Osteocyte (in vitro differentiated cells): ENCODE measurements at regions not wholly inside any gene's neighbourhood (a gene's known extent, or its start where the extent isn't known, plus 50 kb on each side); places are given as distances from the start of the nearest gene placed in this dataset.

Source experiments
- DNase-seq: peaks from one replicate; pipeline ENCODE4 v3.0.0; 2021; ENCODE audit warnings: mixed read lengths; ENCODE audit not compliant: unreplicated experiment; ENCODE audit errors: extremely low spot score
- H3K27ac Mint-ChIP-seq: one replicate; pipeline ENCODE4 v1.8.0; 2021; ENCODE audit warnings: mild to moderate bottlenecking, mixed read lengths; ENCODE audit not compliant: unreplicated experiment
- H3K27me3 Mint-ChIP-seq: one replicate; pipeline ENCODE4 v1.8.0; 2021; ENCODE audit warnings: mixed read lengths; ENCODE audit not compliant: unreplicated experiment
- H3K36me3 Mint-ChIP-seq: one replicate; pipeline ENCODE4 v1.8.0; 2021; ENCODE audit warnings: mixed read lengths; ENCODE audit not compliant: unreplicated experiment
- H3K4me1 Mint-ChIP-seq: one replicate; pipeline ENCODE4 v1.8.0; 2021; ENCODE audit warnings: mixed read lengths; ENCODE audit not compliant: unreplicated experiment
- H3K4me3 Mint-ChIP-seq: one replicate; pipeline ENCODE4 v1.8.0; 2021; ENCODE audit warnings: mild to moderate bottlenecking, moderate library complexity, mixed read lengths; ENCODE audit not compliant: unreplicated experiment
- H3K9me3 Mint-ChIP-seq: one replicate; pipeline ENCODE4 v1.8.0; 2021; ENCODE audit warnings: mixed read lengths; ENCODE audit not compliant: unreplicated experiment
- TF ChIP-seq, protein P1 (sequence below): fragments of 200-600 bp; sonication (generic); IDR thresholded peaks from 2 replicates; pipeline ENCODE4 v1.5.0; 2021; ENCODE audit warnings: antibody characterized with exemption, mild to moderate bottlenecking, moderate library complexity

- Mint-ChIP-seq H3K9me3 (peaks cover 5% of the 10 kb centered on the region), H3K27me3 (no peaks in the 10 kb centered on the region), H3K4me3 (no peak overlapping the region), H3K4me1 (no peaks in the 10 kb centered on the region), H3K27ac (no peak overlapping the region), H3K36me3 (no peaks in the 10 kb centered on the region)
- TF ChIP-seq, protein P1, sequence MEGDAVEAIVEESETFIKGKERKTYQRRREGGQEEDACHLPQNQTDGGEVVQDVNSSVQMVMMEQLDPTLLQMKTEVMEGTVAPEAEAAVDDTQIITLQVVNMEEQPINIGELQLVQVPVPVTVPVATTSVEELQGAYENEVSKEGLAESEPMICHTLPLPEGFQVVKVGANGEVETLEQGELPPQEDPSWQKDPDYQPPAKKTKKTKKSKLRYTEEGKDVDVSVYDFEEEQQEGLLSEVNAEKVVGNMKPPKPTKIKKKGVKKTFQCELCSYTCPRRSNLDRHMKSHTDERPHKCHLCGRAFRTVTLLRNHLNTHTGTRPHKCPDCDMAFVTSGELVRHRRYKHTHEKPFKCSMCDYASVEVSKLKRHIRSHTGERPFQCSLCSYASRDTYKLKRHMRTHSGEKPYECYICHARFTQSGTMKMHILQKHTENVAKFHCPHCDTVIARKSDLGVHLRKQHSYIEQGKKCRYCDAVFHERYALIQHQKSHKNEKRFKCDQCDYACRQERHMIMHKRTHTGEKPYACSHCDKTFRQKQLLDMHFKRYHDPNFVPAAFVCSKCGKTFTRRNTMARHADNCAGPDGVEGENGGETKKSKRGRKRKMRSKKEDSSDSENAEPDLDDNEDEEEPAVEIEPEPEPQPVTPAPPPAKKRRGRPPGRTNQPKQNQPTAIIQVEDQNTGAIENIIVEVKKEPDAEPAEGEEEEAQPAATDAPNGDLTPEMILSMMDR = no peak
- no peak for DNase-seq
Observed at GRCh38 chr14:49058511-49058910, 527.7 kb downstream of the RPS29 start.

DNA sequence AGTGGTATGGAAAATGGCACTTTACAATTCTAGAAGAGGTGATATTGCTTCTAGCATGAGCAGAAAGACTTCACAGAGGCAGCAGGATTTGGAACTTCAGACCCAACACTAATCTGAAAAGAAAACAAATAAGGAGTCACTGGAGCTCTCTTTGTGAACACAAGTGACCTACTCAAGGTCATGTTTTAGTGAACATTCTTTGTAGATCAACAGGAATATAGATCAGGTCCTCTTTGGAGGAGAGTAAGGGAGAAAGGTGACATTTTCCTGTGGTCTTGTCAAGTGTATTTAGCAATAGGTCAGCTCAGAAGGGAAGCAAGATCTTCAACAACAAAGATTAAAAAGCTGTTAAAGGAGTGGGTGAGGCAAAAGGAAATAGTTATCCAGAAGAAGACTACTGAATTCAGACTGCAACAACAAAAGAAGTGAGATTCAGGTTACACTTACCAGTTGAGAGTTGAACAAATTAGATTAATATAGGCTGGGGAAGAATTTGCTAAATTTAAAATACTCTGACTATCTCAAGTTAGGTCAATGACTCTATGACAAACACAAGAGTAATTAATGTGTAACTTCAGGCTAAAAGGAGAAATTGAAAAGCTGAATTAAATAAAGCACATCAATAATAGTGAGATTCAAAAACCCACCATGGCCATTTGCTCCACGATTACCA lies 528.2 kb downstream of the RPS29 start:
- peaks cover 2% of the 10 kb centered on the region for H3K9me3 Mint-ChIP-seq
- H3K27me3 Mint-ChIP-seq = no peaks in the 10 kb centered on the region
- TF ChIP-seq, protein P1 = no peak
- no peak for DNase-seq
- no peaks in the 10 kb centered on the region for H3K4me1 Mint-ChIP-seq
- no peaks in the 10 kb centered on the region for H3K36me3 Mint-ChIP-seq
- no peak overlapping the region for H3K27ac Mint-ChIP-seq
- no peak overlapping the region for H3K4me3 Mint-ChIP-seq

DNA sequence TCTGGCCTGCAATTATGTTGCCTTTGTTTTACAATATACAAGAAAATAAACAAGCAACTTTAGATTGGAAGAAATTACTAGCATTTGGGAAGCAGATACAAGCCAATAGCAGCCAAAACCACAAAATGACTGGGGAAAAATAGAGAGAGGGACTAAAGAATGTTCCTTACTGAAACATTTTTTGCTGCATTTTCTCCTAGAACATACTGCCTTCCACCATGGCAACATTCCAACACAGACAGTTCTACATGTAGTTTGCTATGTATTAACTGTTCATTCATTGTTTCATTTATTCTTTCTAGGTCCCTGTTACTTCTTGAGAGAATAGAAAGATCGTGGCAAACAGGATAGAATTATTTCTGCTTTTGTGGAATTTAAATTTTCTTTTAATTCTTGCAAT lies 530.2 kb downstream of the RPS29 start:
- H3K27ac Mint-ChIP-seq = no peak overlapping the region
- no peaks in the 10 kb centered on the region for H3K36me3 Mint-ChIP-seq
- no peaks in the 10 kb centered on the region for H3K9me3 Mint-ChIP-seq
- no peaks in the 10 kb centered on the region for H3K27me3 Mint-ChIP-seq
- no peak for DNase-seq
- H3K4me3 Mint-ChIP-seq = no peak overlapping the region
- TF ChIP-seq, protein P1 = no peak
- H3K4me1 Mint-ChIP-seq = no peaks in the 10 kb centered on the region

GRCh38 chr14:49052521-49052920 lies 533.7 kb downstream of the RPS29 start:
- Mint-ChIP-seq H3K4me1 (no peaks in the 10 kb centered on the region), H3K4me3 (no peak overlapping the region), H3K27me3 (no peaks in the 10 kb centered on the region), H3K36me3 (no peaks in the 10 kb centered on the region), H3K27ac (no peak overlapping the region), H3K9me3 (no peaks in the 10 kb centered on the region)
- TF ChIP-seq, protein P1 = no peak
- DNase-seq = no peak

DNA sequence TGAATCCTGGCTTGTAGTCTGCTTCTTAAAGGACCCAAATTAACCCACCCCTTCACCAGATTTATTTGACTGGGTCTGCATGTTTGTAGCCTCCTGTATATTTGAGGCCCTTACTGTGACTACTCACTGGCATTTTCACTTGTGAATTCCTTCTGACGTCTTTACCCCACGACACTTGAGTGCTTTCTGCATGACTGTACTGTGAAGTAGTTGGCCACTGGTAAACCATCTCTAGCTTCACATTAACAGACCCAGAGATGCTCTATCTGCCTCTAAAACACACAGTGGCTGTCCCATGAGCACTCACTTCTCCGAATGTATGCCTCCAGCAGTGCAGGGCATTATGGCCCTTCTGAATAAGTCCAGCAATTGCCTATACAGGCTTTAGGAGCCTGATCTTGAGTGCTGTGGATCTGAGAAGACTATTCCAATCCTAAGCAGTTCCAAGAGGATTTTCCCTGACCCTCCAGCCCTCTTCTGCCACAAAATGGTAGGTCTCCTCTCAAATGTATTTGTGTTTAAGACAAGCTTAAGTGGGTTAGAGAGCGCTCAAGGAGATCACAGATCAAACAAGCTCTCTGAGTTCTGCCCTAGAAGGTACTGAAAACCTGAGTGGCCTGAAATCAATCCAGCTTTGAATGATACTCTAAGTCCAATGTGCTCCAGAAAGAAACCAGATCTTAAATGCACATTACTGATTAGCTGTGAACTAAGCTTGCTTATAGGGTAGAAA lies 534.7 kb downstream of the RPS29 start:
- H3K4me3 Mint-ChIP-seq = no peak overlapping the region
- H3K36me3 Mint-ChIP-seq = no peaks in the 10 kb centered on the region
- no peak overlapping the region for H3K27ac Mint-ChIP-seq
- no peak for DNase-seq
- TF ChIP-seq, protein P1 = no peak
- no peaks in the 10 kb centered on the region for H3K4me1 Mint-ChIP-seq
- no peaks in the 10 kb centered on the region for H3K9me3 Mint-ChIP-seq
- H3K27me3 Mint-ChIP-seq = no peaks in the 10 kb centered on the region
